GM19455 (cell line): ENCODE measurements at regions not wholly inside any gene's neighbourhood (a gene's known extent, or its start where the extent isn't known, plus 50 kb on each side); places are given as distances from the start of the nearest gene placed in this dataset.
"Not testable (repeated sequence)": the region's sequence is repeated elsewhere in the genome, so short reads cannot be mapped to it uniquely, and the experiment has no call there.

Experiments
- ATAC-seq: cut with Tn5 transposase; IDR thresholded peaks from one replicate; pipeline ENCODE4 v1.9.1; 2021; ENCODE audit not compliant: unreplicated experiment

GRCh38 chr5:117752403-117752802 lies 1177.8 kb upstream of the SEMA6A start:
- no peak for ATAC-seq

- ATAC-seq: no peak
Measured at GRCh38 chr5:117748336-117748735, 1173.7 kb upstream of the SEMA6A start.

GRCh38 chr5:117743337-117743736 lies 1168.7 kb upstream of the SEMA6A start:
- no peak for ATAC-seq

- ATAC-seq: no peak
Measured at GRCh38 chr5:117741655-117742206, 1167.1 kb upstream of the SEMA6A start.

GRCh38 chr5:117740268-117740667 lies 1165.6 kb upstream of the SEMA6A start:
- no peak for ATAC-seq

GRCh38 chr5:117738571-117738970 lies 1163.9 kb upstream of the SEMA6A start:
- no peak for ATAC-seq

- ATAC-seq: no peak
Measured at GRCh38 chr5:117736698-117737097, 1162.1 kb upstream of the SEMA6A start.

- no peak for ATAC-seq
Measured at GRCh38 chr5:117734056-117734455, 1159.4 kb upstream of the SEMA6A start.

- ATAC-seq: no peak
Measured at GRCh38 chr5:117733051-117733450, 1158.4 kb upstream of the SEMA6A start.

- no peak for ATAC-seq
Measured at GRCh38 chr5:117732264-117732663, 1157.6 kb upstream of the SEMA6A start.

GRCh38 chr5:117731446-117731845 lies 1156.8 kb upstream of the SEMA6A start:
- ATAC-seq: no peak

- ATAC-seq: not testable (repeated sequence)
Measured at GRCh38 chr5:117720784-117721183, 1146.2 kb upstream of the SEMA6A start.

- ATAC-seq: no peak
Measured at GRCh38 chr5:117719413-117719812, 1144.8 kb upstream of the SEMA6A start.

- ATAC-seq: no peak
Measured at GRCh38 chr5:117713585-117714198, 1139.1 kb upstream of the SEMA6A start.

- no peak for ATAC-seq
Measured at GRCh38 chr5:117701062-117701461, 1126.4 kb upstream of the SEMA6A start.

- no peak for ATAC-seq
Measured at GRCh38 chr5:117692606-117693005, 1118.0 kb upstream of the SEMA6A start.

- no peak for ATAC-seq
Measured at GRCh38 chr5:117691081-117691870, 1116.7 kb upstream of the SEMA6A start.

GRCh38 chr5:117690612-117691011 lies 1116.0 kb upstream of the SEMA6A start:
- ATAC-seq: no peak

GRCh38 chr5:117686926-117687325 lies 1112.3 kb upstream of the SEMA6A start:
- ATAC-seq: no peak

GRCh38 chr5:117682416-117682815 lies 1107.8 kb upstream of the SEMA6A start:
- no peak for ATAC-seq

- no peak for ATAC-seq
Measured at GRCh38 chr5:117681431-117682254, 1107.0 kb upstream of the SEMA6A start.
